ENCODE measurements at regions not wholly inside any gene's neighbourhood (a gene's known extent, or its start where the extent isn't known, plus 50 kb on each side); places are given as distances from the start of the nearest gene placed in this dataset.

- WGBS (ENCODE audit: extremely low coverage, insufficient coverage, insufficient read length), result no CpG with 5 or more reads among the region's 2 CpGs
- no peak overlapping the region for H4K8ac ChIP-seq (ENCODE audit: low read depth, low read length)
- no peak overlapping the region for H2AFZ ChIP-seq (ENCODE audit: insufficient read depth, low read length, poor library complexity)
- no peak overlapping the region for H3K4me2 ChIP-seq (ENCODE audit: low read length)
- peaks cover 0 to 3% of the 10 kb centered on the region in 2 experiments for H3K4me1 ChIP-seq (ENCODE audit: control insufficient read depth in 1 of 2, insufficient read depth in 2 of 2, low read length in 2 of 2)
- H3K18ac ChIP-seq (ENCODE audit: low read length), result no peak overlapping the region
- no peak overlapping the region for H3K9ac ChIP-seq (ENCODE audit: low read length)
- no peak overlapping the region for H3K23ac ChIP-seq (ENCODE audit: low read length)
- no peak overlapping the region for H2BK120ac ChIP-seq (ENCODE audit: insufficient read depth, low read length, poor library complexity)
- H3K79me1 ChIP-seq (ENCODE audit: low read length), result no peaks in the 10 kb centered on the region
- H3K27ac ChIP-seq (ENCODE audit: low read depth, low read length), result no peak overlapping the region
- no peaks in the 10 kb centered on the region for H3K36me3 ChIP-seq (ENCODE audit: control insufficient read depth in 1 of 2, insufficient read depth in 2 of 2, low read length in 2 of 2)
- H3K79me2 ChIP-seq (ENCODE audit: control insufficient read depth, insufficient read depth, low read length, poor library complexity), result no peaks in the 10 kb centered on the region
- H4K91ac ChIP-seq (ENCODE audit: low read depth, low read length), result no peak overlapping the region
- no peaks in the 10 kb centered on the region for H3K9me3 ChIP-seq (ENCODE audit: insufficient read depth, low read depth, low read length)
- H3K14ac ChIP-seq (ENCODE audit: low read length), result no peak overlapping the region
- no peak overlapping the region for H2AK5ac ChIP-seq (ENCODE audit: low read length)
- no peak overlapping the region for H2BK12ac ChIP-seq (ENCODE audit: low read length)
- H3K4me3 ChIP-seq (ENCODE audit: low read depth, low read length), result no peak overlapping the region
- H3K4ac ChIP-seq (ENCODE audit: low read depth, low read length), result no peak overlapping the region
- H2BK5ac ChIP-seq (ENCODE audit: low read depth, low read length, poor library complexity), result no peak overlapping the region
- no peaks in the 10 kb centered on the region for H3K27me3 ChIP-seq (ENCODE audit: insufficient read depth, low read length)
- DNase-seq, result no peak
- no peak overlapping the region for H4K12ac ChIP-seq (ENCODE audit: low read depth, low read length)
These were observed 1261.0 kb downstream of the FAM181B start for GRCh38 chr11:81472646-81473045.

GRCh38 chr11:81470446-81470845 lies 1263.2 kb downstream of the FAM181B start:
- Histone ChIP-seq H3K4ac (ENCODE audit: low read depth, low read length) (no peak overlapping the region), H4K91ac (ENCODE audit: low read depth, low read length) (no peak overlapping the region), H3K4me1 (ENCODE audit: control insufficient read depth in 1 of 2, insufficient read depth in 2 of 2, low read length in 2 of 2) (no peaks in the 10 kb centered on the region), H3K4me3 (ENCODE audit: low read depth, low read length) (no peak overlapping the region), H2AFZ (ENCODE audit: insufficient read depth, low read length, poor library complexity) (no peak overlapping the region), H3K79me2 (ENCODE audit: control insufficient read depth, insufficient read depth, low read length, poor library complexity) (no peaks in the 10 kb centered on the region), H3K23ac (ENCODE audit: low read length) (no peak overlapping the region), H3K9ac (ENCODE audit: low read length) (no peak overlapping the region), H3K27ac (ENCODE audit: low read depth, low read length) (no peak overlapping the region), H3K9me3 (ENCODE audit: insufficient read depth, low read depth, low read length) (no peaks in the 10 kb centered on the region), H2BK5ac (ENCODE audit: low read depth, low read length, poor library complexity) (no peak overlapping the region), H4K8ac (ENCODE audit: low read depth, low read length) (no peak overlapping the region), H2BK12ac (ENCODE audit: low read length) (no peak overlapping the region), H3K14ac (ENCODE audit: low read length) (no peak overlapping the region), H3K27me3 (ENCODE audit: insufficient read depth, low read length) (no peaks in the 10 kb centered on the region), H3K79me1 (ENCODE audit: low read length) (no peaks in the 10 kb centered on the region), H3K18ac (ENCODE audit: low read length) (no peak overlapping the region), H2BK120ac (ENCODE audit: insufficient read depth, low read length, poor library complexity) (no peak overlapping the region), H3K36me3 (ENCODE audit: control insufficient read depth in 1 of 2, insufficient read depth in 2 of 2, low read length in 2 of 2) (no peaks in the 10 kb centered on the region), H3K4me2 (ENCODE audit: low read length) (no peak overlapping the region), H4K12ac (ENCODE audit: low read depth, low read length) (no peak overlapping the region), H2AK5ac (ENCODE audit: low read length) (no peak overlapping the region)
- no CpG with 5 or more reads among the region's 3 CpGs for WGBS (ENCODE audit: extremely low coverage, insufficient coverage, insufficient read length)
- no peak for DNase-seq

- H4K12ac ChIP-seq (ENCODE audit: low read depth, low read length), result no peak overlapping the region
- H3K4me1 ChIP-seq (ENCODE audit: control insufficient read depth in 1 of 2, insufficient read depth in 2 of 2, low read length in 2 of 2), result no peaks in the 10 kb centered on the region
- H2BK120ac ChIP-seq (ENCODE audit: insufficient read depth, low read length, poor library complexity), result no peak overlapping the region
- no peak overlapping the region for H2BK5ac ChIP-seq (ENCODE audit: low read depth, low read length, poor library complexity)
- no peak overlapping the region for H3K18ac ChIP-seq (ENCODE audit: low read length)
- no peak overlapping the region for H3K4me2 ChIP-seq (ENCODE audit: low read length)
- H4K8ac ChIP-seq (ENCODE audit: low read depth, low read length), result no peak overlapping the region
- H3K27ac ChIP-seq (ENCODE audit: low read depth, low read length), result no peak overlapping the region
- H2BK12ac ChIP-seq (ENCODE audit: low read length), result no peak overlapping the region
- no CpG with 5 or more reads among the region's 2 CpGs for WGBS (ENCODE audit: extremely low coverage, insufficient coverage, insufficient read length)
- H3K4ac ChIP-seq (ENCODE audit: low read depth, low read length), result no peak overlapping the region
- no peak overlapping the region for H3K23ac ChIP-seq (ENCODE audit: low read length)
- DNase-seq, result no peak
- H3K27me3 ChIP-seq (ENCODE audit: insufficient read depth, low read length), result no peaks in the 10 kb centered on the region
- H3K4me3 ChIP-seq (ENCODE audit: low read depth, low read length), result no peak overlapping the region
- no peaks in the 10 kb centered on the region for H3K36me3 ChIP-seq (ENCODE audit: control insufficient read depth in 1 of 2, insufficient read depth in 2 of 2, low read length in 2 of 2)
- no peak overlapping the region for H3K9ac ChIP-seq (ENCODE audit: low read length)
- no peak overlapping the region for H3K14ac ChIP-seq (ENCODE audit: low read length)
- H2AK5ac ChIP-seq (ENCODE audit: low read length), result no peak overlapping the region
- no peaks in the 10 kb centered on the region for H3K9me3 ChIP-seq (ENCODE audit: insufficient read depth, low read depth, low read length)
- H4K91ac ChIP-seq (ENCODE audit: low read depth, low read length), result no peak overlapping the region
- H3K79me1 ChIP-seq (ENCODE audit: low read length), result no peaks in the 10 kb centered on the region
- H2AFZ ChIP-seq (ENCODE audit: insufficient read depth, low read length, poor library complexity), result no peak overlapping the region
- no peaks in the 10 kb centered on the region for H3K79me2 ChIP-seq (ENCODE audit: control insufficient read depth, insufficient read depth, low read length, poor library complexity)
These were observed 1273.8 kb downstream of the FAM181B start for GRCh38 chr11:81459766-81460306.

- Histone ChIP-seq H3K18ac (ENCODE audit: low read length) (no peak overlapping the region), H2BK12ac (ENCODE audit: low read length) (no peak overlapping the region), H3K23ac (ENCODE audit: low read length) (no peak overlapping the region), H3K27ac (ENCODE audit: low read depth, low read length) (no peak overlapping the region), H2AK5ac (ENCODE audit: low read length) (no peak overlapping the region), H3K14ac (ENCODE audit: low read length) (no peak overlapping the region), H3K9ac (ENCODE audit: low read length) (no peak overlapping the region), H3K79me1 (ENCODE audit: low read length) (no peaks in the 10 kb centered on the region), H4K8ac (ENCODE audit: low read depth, low read length) (no peak overlapping the region), H2BK120ac (ENCODE audit: insufficient read depth, low read length, poor library complexity) (no peak overlapping the region), H3K79me2 (ENCODE audit: control insufficient read depth, insufficient read depth, low read length, poor library complexity) (no peaks in the 10 kb centered on the region), H3K4me3 (ENCODE audit: low read depth, low read length) (no peak overlapping the region), H2AFZ (ENCODE audit: insufficient read depth, low read length, poor library complexity) (no peak overlapping the region), H3K36me3 (ENCODE audit: control insufficient read depth in 1 of 2, insufficient read depth in 2 of 2, low read length in 2 of 2) (no peaks in the 10 kb centered on the region), H2BK5ac (ENCODE audit: low read depth, low read length, poor library complexity) (no peak overlapping the region), H4K12ac (ENCODE audit: low read depth, low read length) (no peak overlapping the region), H3K4me2 (ENCODE audit: low read length) (no peak overlapping the region), H3K4me1 (ENCODE audit: control insufficient read depth in 1 of 2, insufficient read depth in 2 of 2, low read length in 2 of 2) (no peaks in the 10 kb centered on the region), H3K27me3 (ENCODE audit: insufficient read depth, low read length) (no peaks in the 10 kb centered on the region), H4K91ac (ENCODE audit: low read depth, low read length) (no peak overlapping the region), H3K4ac (ENCODE audit: low read depth, low read length) (no peak overlapping the region), H3K9me3 (ENCODE audit: insufficient read depth, low read depth, low read length) (no peaks in the 10 kb centered on the region)
- DNase-seq, result no peak
- WGBS (ENCODE audit: extremely low coverage, insufficient coverage, insufficient read length), result no CpG with 5 or more reads among the region's 5 CpGs
These were observed 1284.0 kb downstream of the FAM181B start for GRCh38 chr11:81449588-81450156.

All from trophoblast cell (in vitro differentiated cells and primary cell).